ENCODE measurements at regions not wholly inside any gene's neighbourhood (a gene's known extent, or its start where the extent isn't known, plus 50 kb on each side); places are given as distances from the start of the nearest gene placed in this dataset.

DNA sequence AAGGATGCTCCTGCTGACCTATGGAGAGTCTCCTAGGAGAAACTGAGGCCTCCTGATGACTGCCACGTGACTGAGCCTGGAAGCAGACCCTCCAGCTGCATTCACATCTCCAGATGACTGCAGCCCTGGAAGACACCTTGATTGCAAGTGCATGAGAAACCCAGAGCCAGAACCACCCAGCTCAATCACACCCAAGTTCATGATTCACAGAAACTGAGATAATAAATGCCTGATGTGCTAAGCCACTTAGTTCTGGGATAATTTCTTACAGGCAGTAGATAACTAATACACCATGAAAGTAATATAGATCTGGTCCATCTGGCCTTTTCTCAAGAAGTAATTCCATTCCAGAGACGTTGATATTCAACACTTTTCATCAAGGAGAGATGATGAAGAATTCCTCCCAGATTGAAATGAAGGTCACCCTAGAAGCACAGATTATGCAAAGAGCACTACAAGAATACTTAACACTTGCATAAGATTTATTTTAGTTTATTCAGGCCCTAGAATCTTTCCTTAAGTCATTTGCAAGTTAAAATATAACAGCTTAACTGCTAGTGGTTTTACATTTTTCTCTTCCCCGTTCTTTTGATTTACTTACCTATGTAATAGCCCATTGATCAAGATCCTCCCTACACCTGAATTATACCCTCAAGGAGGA, 208.2 kb upstream of the INHBA start (continued):
- TF ChIP-seq, protein P1, sequence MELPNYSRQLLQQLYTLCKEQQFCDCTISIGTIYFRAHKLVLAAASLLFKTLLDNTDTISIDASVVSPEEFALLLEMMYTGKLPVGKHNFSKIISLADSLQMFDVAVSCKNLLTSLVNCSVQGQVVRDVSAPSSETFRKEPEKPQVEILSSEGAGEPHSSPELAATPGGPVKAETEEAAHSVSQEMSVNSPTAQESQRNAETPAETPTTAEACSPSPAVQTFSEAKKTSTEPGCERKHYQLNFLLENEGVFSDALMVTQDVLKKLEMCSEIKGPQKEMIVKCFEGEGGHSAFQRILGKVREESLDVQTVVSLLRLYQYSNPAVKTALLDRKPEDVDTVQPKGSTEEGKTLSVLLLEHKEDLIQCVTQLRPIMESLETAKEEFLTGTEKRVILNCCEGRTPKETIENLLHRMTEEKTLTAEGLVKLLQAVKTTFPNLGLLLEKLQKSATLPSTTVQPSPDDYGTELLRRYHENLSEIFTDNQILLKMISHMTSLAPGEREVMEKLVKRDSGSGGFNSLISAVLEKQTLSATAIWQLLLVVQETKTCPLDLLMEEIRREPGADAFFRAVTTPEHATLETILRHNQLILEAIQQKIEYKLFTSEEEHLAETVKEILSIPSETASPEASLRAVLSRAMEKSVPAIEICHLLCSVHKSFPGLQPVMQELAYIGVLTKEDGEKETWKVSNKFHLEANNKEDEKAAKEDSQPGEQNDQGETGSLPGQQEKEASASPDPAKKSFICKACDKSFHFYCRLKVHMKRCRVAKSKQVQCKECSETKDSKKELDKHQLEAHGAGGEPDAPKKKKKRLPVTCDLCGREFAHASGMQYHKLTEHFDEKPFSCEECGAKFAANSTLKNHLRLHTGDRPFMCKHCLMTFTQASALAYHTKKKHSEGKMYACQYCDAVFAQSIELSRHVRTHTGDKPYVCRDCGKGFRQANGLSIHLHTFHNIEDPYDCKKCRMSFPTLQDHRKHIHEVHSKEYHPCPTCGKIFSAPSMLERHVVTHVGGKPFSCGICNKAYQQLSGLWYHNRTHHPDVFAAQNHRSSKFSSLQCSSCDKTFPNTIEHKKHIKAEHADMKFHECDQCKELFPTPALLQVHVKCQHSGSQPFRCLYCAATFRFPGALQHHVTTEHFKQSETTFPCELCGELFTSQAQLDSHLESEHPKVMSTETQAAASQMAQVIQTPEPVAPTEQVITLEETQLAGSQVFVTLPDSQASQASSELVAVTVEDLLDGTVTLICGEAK (IDR thresholded peaks at IDR 0.05), result no peak
- TF ChIP-seq, protein P1 (CRISPR knock-in tag; IDR thresholded peaks at IDR 0.05), result no peak
- TF ChIP-seq NFIC (IDR thresholded peaks at IDR 0.05; ENCODE audit: low read length) (no peak), ZNF256 (CRISPR knock-in tag; conservative IDR thresholded peaks at IDR 0.05) (no peak)

DNA sequence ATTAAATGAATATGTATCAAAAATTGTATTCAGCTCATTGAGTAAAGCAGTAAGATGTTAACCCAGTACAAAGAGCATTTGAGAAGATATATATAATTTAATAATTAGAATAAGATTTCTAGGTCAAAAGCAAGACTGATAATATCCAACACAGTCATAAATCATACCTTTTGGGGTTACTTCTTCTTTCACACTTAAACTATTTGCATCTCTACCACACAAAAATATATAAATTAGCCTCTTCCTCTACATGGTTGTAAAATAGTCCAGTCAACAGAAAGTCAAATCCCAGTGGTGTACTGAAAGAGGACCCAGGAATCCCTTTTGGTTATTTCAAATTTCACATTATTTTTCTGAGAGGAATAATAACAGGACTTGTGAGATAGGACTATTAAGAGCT, 204.6 kb upstream of the INHBA start:
- no peak for DNase-seq (ENCODE audit: low spot score)
- POLR2A ChIA-PET, result no interaction called here
- no peak for TF ChIP-seq MXI1 (IDR thresholded peaks at IDR 0.05; ENCODE audit: borderline replicate concordance, low read depth, low read length)
- TF ChIP-seq ZNF737 (CRISPR knock-in tag; IDR thresholded peaks at IDR 0.05; ENCODE audit: borderline replicate concordance), result no peak
- no peak for TF ChIP-seq GZF1 (CRISPR knock-in tag; IDR thresholded peaks at IDR 0.05)
- TF ChIP-seq, protein P2, sequence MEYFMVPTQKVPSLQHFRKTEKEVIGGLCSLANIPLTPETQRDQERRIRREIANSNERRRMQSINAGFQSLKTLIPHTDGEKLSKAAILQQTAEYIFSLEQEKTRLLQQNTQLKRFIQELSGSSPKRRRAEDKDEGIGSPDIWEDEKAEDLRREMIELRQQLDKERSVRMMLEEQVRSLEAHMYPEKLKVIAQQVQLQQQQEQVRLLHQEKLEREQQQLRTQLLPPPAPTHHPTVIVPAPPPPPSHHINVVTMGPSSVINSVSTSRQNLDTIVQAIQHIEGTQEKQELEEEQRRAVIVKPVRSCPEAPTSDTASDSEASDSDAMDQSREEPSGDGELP (IDR thresholded peaks at IDR 0.05; ENCODE audit: borderline replicate concordance, low read depth), result no peak
- TF ChIP-seq ATM (IDR thresholded peaks at IDR 0.05; ENCODE audit: borderline replicate concordance), result no peak
- no peak for TF ChIP-seq ZNF672 (CRISPR knock-in tag; IDR thresholded peaks at IDR 0.05)
- TF ChIP-seq ZNF773 (CRISPR knock-in tag; IDR thresholded peaks at IDR 0.05; ENCODE audit: borderline replicate concordance), result no peak
- TF ChIP-seq, protein P3, sequence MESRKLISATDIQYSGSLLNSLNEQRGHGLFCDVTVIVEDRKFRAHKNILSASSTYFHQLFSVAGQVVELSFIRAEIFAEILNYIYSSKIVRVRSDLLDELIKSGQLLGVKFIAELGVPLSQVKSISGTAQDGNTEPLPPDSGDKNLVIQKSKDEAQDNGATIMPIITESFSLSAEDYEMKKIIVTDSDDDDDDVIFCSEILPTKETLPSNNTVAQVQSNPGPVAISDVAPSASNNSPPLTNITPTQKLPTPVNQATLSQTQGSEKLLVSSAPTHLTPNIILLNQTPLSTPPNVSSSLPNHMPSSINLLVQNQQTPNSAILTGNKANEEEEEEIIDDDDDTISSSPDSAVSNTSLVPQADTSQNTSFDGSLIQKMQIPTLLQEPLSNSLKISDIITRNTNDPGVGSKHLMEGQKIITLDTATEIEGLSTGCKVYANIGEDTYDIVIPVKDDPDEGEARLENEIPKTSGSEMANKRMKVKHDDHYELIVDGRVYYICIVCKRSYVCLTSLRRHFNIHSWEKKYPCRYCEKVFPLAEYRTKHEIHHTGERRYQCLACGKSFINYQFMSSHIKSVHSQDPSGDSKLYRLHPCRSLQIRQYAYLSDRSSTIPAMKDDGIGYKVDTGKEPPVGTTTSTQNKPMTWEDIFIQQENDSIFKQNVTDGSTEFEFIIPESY (CRISPR knock-in tag; IDR thresholded peaks at IDR 0.05), result no peak

More for the DNA sequence above, 204.6 kb upstream of the INHBA start:
- no peaks in the 10 kb centered on the region for H4K20me1 ChIP-seq (ENCODE audit: insufficient read depth, low read length)
- H3K79me2 ChIP-seq (ENCODE audit: insufficient read depth, low read length), result no peaks in the 10 kb centered on the region
- no peak for ATAC-seq
- H3K4me2 ChIP-seq (ENCODE audit: low read depth, low read length), result no peak overlapping the region
- H3K4me1 ChIP-seq (ENCODE audit: insufficient read depth, low read length), result no peaks in the 10 kb centered on the region
- in situ Hi-C loops (cut with HindIII; ENCODE audit: extremely low pct_ligation_motif_present, low pct_unique_long_range_greater_than_20kb) (no loop called here), intact Hi-C loops (cut with micrococcal nuclease; ENCODE audit: unreplicated experiment) (no loop called here)
- H3K4me3 ChIP-seq (replicated peaks in 1 of 3; ENCODE audit: insufficient read depth in 1 of 3, low read depth in 2 of 3, low read length in 3 of 3), result no peak overlapping the region
- FAIRE-seq, result no peak
- no peaks in the 10 kb centered on the region for H3K9me3 ChIP-seq (ENCODE audit: low read length)
- CTCF ChIA-PET (ENCODE audit: low intra/inter-chr PET ratio, low total read pairs), result no interaction called here
- BruUV-seq (replicated peaks), result no TSS peak
- no peaks in the 10 kb centered on the region for H3K27me3 ChIP-seq (ENCODE audit: control insufficient read depth in 1 of 2, insufficient read depth in 2 of 2, low read length in 2 of 2)
- H2AFZ ChIP-seq (ENCODE audit: low read length), result no peak overlapping the region
- H3K36me3 ChIP-seq (replicated peaks in 1 of 2; ENCODE audit: control insufficient read depth in 1 of 2, insufficient read depth in 2 of 2, low read length in 2 of 2), result no peaks in the 10 kb centered on the region
- H3K27ac ChIP-seq (ENCODE audit: extremely low read length, insufficient read depth, low read length), result no peak overlapping the region
- no peak overlapping the region for H3K9ac ChIP-seq (ENCODE audit: insufficient read depth, low read depth, low read length)

Measured in HepG2 (cell line).